Right atrium auricular region (tissue), 2 donors: ENCODE measurements at regions not wholly inside any gene's neighbourhood (a gene's known extent, or its start where the extent isn't known, plus 50 kb on each side); places are given as distances from the start of the nearest gene placed in this dataset.
"Not testable (repeated sequence)": the region's sequence is repeated elsewhere in the genome, so short reads cannot be mapped to it uniquely, and the experiment has no call there.

Experiments
- DNase-seq: peaks from one replicate; pipeline ENCODE4 v3.0.0-alpha.2; 2019; ENCODE audit warnings: low spot score
- H3K27ac ChIP-seq, 2 donors: fragments of 200-600 bp; sonication (generic); 1 replicate in 1 of 2; 2 replicates in 1 of 2; pipeline ENCODE4 v1.5.1; 2016 to 2019
- H3K27me3 ChIP-seq, 2 donors: fragments of 200-600 bp; sonication (generic); one replicate each; pipeline versions ENCODE4 v1.5.1 to v1.6.0; 2017 to 2019
- H3K36me3 ChIP-seq: fragments of 200-600 bp; sonication (generic); one replicate; pipeline ENCODE4 v1.5.1; 2016
- H3K4me1 ChIP-seq, 2 donors: fragments of 200-600 bp; sonication (generic); one replicate each; pipeline versions ENCODE4 v1.5.1 to v1.6.0; 2017 to 2019
- H3K4me3 ChIP-seq, 2 donors: fragments of 200-600 bp; sonication (generic); 1 replicate in 1 of 2; 2 replicates in 1 of 2; pipeline ENCODE4 v1.5.1; 2017 to 2019; ENCODE audit warnings: mild to moderate bottlenecking in 1 of 2, moderate library complexity in 1 of 2
- H3K9me3 ChIP-seq, 2 donors: fragments of 200-600 bp; sonication (generic); one replicate each; pipeline ENCODE4 v1.5.1; 2019
- TF ChIP-seq, protein P1 (sequence below), 2 donors: fragments of 200-600 bp; sonication (generic); IDR thresholded peaks; one replicate each; pipeline ENCODE4 v1.5.1; 2019; ENCODE audit warnings: antibody characterized with exemption in 2 of 2

DNA sequence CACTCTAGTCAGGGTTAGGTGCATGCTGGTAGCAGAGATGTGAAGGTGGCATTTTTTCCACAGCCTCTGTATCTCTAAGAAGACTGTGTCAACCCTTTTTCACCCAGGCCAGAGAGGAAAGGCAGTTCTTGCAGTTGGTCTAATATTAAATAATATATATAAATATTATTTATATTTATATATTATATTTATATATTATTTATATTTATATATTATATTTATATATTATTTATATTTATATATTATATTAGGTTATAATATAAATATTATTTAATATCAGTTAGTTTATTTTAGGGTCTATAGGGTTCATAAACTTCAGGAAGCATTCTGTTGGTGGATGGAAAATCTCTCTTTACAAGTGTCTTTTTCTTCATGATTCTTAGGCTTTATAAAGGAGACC is 218.6 kb upstream of the DMRTA1 start:
- H3K27ac ChIP-seq: no peak overlapping the region
- TF ChIP-seq, protein P1, sequence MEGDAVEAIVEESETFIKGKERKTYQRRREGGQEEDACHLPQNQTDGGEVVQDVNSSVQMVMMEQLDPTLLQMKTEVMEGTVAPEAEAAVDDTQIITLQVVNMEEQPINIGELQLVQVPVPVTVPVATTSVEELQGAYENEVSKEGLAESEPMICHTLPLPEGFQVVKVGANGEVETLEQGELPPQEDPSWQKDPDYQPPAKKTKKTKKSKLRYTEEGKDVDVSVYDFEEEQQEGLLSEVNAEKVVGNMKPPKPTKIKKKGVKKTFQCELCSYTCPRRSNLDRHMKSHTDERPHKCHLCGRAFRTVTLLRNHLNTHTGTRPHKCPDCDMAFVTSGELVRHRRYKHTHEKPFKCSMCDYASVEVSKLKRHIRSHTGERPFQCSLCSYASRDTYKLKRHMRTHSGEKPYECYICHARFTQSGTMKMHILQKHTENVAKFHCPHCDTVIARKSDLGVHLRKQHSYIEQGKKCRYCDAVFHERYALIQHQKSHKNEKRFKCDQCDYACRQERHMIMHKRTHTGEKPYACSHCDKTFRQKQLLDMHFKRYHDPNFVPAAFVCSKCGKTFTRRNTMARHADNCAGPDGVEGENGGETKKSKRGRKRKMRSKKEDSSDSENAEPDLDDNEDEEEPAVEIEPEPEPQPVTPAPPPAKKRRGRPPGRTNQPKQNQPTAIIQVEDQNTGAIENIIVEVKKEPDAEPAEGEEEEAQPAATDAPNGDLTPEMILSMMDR (IDR thresholded peaks at IDR 0.05): no peak
- no peaks in the 10 kb centered on the region for H3K36me3 ChIP-seq
- no peaks in the 10 kb centered on the region for H3K4me1 ChIP-seq
- H3K4me3 ChIP-seq: no peak overlapping the region
- H3K27me3 ChIP-seq: no peaks in the 10 kb centered on the region
- no peak for DNase-seq
- H3K9me3 ChIP-seq: peaks cover 0 to 12% of the 10 kb centered on the region in 2 donors

DNA sequence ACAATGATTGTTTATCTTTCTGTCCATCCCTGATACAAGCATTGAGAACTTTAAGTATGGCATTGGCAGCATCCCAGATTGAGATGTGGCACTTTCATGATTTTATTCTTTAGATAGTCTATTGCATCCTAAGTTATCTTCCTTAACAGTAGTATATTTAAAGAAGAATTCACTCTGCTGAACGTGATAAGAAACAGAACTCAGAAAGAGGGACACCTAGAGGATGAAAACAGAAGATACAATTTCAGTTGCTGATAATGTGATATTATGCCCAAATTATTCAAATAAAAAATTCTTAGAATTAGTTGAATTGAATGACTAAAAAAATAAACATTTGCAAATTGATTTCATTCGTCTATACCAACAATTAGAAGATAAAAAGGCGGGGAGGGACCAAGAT is 218.1 kb upstream of the DMRTA1 start:
- TF ChIP-seq, protein P1 (IDR thresholded peaks at IDR 0.05): peak in 1 of 2 donors; percentile 15
- no peaks in the 10 kb centered on the region for H3K4me1 ChIP-seq
- no peak overlapping the region for H3K4me3 ChIP-seq
- H3K27ac ChIP-seq: no peak overlapping the region
- H3K36me3 ChIP-seq: no peaks in the 10 kb centered on the region
- peaks cover 0 to 12% of the 10 kb centered on the region in 2 donors for H3K9me3 ChIP-seq
- H3K27me3 ChIP-seq: no peaks in the 10 kb centered on the region
- DNase-seq: no peak

DNA sequence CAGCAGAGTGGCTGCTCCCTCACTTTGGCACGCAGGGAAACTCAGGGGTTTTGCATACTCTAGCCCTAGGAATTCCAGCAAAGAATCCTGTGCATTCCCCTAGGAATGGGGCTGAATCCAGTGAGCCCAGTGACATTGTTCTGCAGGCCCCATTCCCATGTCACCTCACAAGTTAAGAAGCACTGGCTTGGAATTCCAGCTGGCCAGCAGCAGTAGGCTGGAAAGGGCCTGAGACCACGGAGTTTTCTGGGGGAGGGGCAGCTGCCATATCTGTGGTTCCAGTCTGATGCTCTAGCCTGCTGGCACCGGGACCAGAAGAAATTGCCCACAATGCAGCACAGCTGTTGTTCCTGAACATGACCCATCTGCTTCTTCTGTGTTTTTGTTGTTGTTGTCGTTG is 217.6 kb upstream of the DMRTA1 start:
- no peaks in the 10 kb centered on the region for H3K36me3 ChIP-seq
- DNase-seq: no peak
- H3K27me3 ChIP-seq: no peaks in the 10 kb centered on the region
- no peaks in the 10 kb centered on the region for H3K4me1 ChIP-seq
- H3K4me3 ChIP-seq: no peak overlapping the region
- peaks cover 0 to 12% of the 10 kb centered on the region in 2 donors for H3K9me3 ChIP-seq
- no peak overlapping the region for H3K27ac ChIP-seq
- TF ChIP-seq, protein P1 (IDR thresholded peaks at IDR 0.05): no peak

DNA sequence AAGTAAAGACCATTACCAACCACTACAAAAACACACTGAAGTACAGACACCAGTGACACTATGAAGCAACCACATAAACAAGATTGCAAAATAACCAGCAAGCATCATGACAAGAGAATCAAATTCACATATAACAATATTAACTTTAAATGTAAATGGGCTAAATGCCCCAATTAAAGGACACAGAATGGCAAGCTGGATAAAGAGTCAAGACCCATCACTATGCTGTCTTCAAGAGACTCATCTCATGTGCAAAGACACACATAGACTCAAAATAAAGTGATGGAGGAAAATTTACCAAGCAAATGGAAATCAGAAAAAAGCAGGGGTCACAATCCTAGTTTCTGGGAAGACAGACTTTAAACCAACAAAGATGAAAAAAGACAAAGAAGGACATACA is 215.3 kb upstream of the DMRTA1 start:
- not testable (repeated sequence) for H3K4me3 ChIP-seq, H3K36me3 ChIP-seq, H3K4me1 ChIP-seq, H3K27ac ChIP-seq, H3K27me3 ChIP-seq, DNase-seq
- H3K9me3 ChIP-seq: peaks cover 0 to 12% of the 10 kb centered on the region in 2 donors

DNA sequence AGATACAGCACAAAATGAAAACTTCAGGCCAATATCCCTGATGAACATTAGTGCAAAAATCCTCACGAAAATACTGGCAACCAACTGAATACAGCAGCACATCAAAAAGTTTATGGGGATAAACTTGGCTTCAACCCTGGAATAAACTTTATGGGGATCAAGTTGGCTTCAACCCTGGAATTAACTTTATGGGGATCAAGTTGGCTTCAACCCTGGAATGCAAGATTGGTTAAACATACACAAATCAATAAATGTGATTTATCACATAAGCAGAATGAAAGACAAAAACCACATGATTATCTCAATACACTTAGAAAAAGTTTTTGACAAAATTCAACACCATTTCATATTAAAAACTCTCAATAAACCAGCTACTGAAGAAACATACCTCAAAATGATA is 213.7 kb upstream of the DMRTA1 start:
- Histone ChIP-seq H3K27ac (no peak overlapping the region), H3K9me3 (peaks cover 0 to 12% of the 10 kb centered on the region in 2 donors), H3K4me1 (no peaks in the 10 kb centered on the region), H3K27me3 (no peaks in the 10 kb centered on the region), H3K4me3 (no peak overlapping the region), H3K36me3 (no peaks in the 10 kb centered on the region)
- no peak for DNase-seq
- TF ChIP-seq, protein P1 (IDR thresholded peaks at IDR 0.05): no peak

DNA sequence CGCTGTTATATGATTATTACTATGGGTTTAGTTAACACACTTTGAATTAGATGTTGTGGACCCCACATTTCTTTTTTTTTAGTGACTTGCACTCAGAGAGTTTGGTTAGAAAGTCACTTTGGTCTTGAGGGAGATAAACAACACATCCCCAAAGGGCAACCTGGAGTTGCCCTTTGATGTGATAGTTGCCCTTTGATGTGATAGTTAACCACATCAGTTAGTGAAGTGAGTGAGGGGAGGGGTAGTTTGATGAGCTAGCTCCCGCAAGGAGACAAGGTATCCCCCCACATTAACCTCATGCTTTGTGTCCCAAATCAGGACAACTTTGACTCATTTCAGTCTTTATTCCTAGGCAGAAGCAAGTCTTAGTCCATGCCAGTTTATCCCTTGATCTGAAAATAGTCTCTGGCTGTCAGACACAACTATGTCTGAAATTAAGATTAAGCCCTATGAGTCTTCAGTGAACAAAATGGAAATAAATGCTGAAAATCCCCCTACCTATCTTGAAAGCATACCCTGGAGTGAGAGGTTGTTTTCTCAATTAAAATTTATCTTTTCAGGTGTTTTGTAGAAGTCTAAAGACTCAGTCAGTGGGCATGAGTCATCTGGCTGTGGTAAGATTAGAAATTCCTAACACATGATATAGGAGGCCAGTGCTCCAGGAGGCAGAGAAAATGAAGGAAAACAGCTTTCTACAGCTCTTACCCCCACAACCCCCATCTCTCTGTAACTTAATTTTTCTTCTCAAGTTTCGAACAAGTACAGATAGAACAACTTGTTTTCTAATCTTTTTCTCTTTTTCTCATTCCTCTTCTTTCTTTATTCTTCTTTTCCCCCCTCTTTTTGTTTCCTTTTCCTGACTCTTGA is 208.9 kb upstream of the DMRTA1 start:
- Histone ChIP-seq H3K27ac (no peak overlapping the region), H3K36me3 (no peaks in the 10 kb centered on the region), H3K4me3 (no peak overlapping the region), H3K27me3 (no peaks in the 10 kb centered on the region), H3K9me3 (no peaks in the 10 kb centered on the region), H3K4me1 (no peaks in the 10 kb centered on the region)
- DNase-seq: no peak
- TF ChIP-seq, protein P1 (IDR thresholded peaks at IDR 0.05): no peak
